H1 (cell line): ENCODE measurements at regions not wholly inside any gene's neighbourhood (a gene's known extent, or its start where the extent isn't known, plus 50 kb on each side); places are given as distances from the start of the nearest gene placed in this dataset.

Experiments used
- ATF3 ChIP-seq: IDR thresholded peaks from 2 replicates; pipeline ENCODE4 v1.6.1; 2011; ENCODE audit warnings: low read depth, mild to moderate bottlenecking, low read length; ENCODE audit not compliant: insufficient read depth
- POLR2A ChIP-seq, 2 experiments: IDR thresholded peaks; 1 replicate in 1 of 2; 2 replicates in 1 of 2; pipeline ENCODE4 v1.6.1; 2011; ENCODE audit warnings: low read depth in 2 of 2, low read length in 2 of 2, mild to moderate bottlenecking in 2 of 2; ENCODE audit errors: control extremely low read depth in 1 of 2

GRCh38 chr12:91317306-91317705 lies 134.7 kb upstream of the DCN start (continued):
- TF ChIP-seq ATF3 (no peak), POLR2A (IDR thresholded peaks at IDR 0.05; ENCODE audit: control extremely low read depth in 1 of 2, low read depth in 2 of 2, low read length in 2 of 2) (no peak)
- TF ChIP-seq, all 59 proteins: peak for 0
